GM12864 (cell line): ENCODE measurements at regions not wholly inside any gene's neighbourhood (a gene's known extent, or its start where the extent isn't known, plus 50 kb on each side); places are given as distances from the start of the nearest gene placed in this dataset.

ENCODE experiments used
- DNase-seq: peaks from one replicate; pipeline ENCODE4 v3.0.0-alpha.2; 2011; ENCODE audit warnings: low read depth
- H3K4me3 ChIP-seq: 2 replicates; pipeline ENCODE4 v1.5.1; 2011; ENCODE audit warnings: mild to moderate bottlenecking, low read depth, low read length, control low read depth
- CTCF ChIP-seq: IDR thresholded peaks from 2 replicates; pipeline ENCODE4 v1.5.1; 2011; ENCODE audit warnings: low read depth, mild to moderate bottlenecking, moderate library complexity, low read length, control low read depth, inconsistent platforms; ENCODE audit errors: missing control alignments

GRCh38 chr1:106043971-106044370, 1012.5 kb upstream of the PRMT6 start:
- TF ChIP-seq CTCF = no peak
- H3K4me3 ChIP-seq = no peak overlapping the region
- DNase-seq = no peak

GRCh38 chr1:106047210-106047609, 1009.3 kb upstream of the PRMT6 start:
- no peak for DNase-seq
- no peak for TF ChIP-seq CTCF
- H3K4me3 ChIP-seq = no peak overlapping the region

GRCh38 chr1:106049595-106049994, 1006.9 kb upstream of the PRMT6 start:
- DNase-seq = no peak
- TF ChIP-seq CTCF = no peak
- no peak overlapping the region for H3K4me3 ChIP-seq

GRCh38 chr1:106055855-106056254, 1000.6 kb upstream of the PRMT6 start:
- DNase-seq = no peak
- TF ChIP-seq CTCF = no peak
- H3K4me3 ChIP-seq = no peak overlapping the region

- no peak for TF ChIP-seq CTCF
- DNase-seq = no peak
- no peak overlapping the region for H3K4me3 ChIP-seq
Measured at GRCh38 chr1:106061586-106062495, 994.6 kb upstream of the PRMT6 start.

GRCh38 chr1:106063510-106063909, 993.0 kb upstream of the PRMT6 start:
- TF ChIP-seq CTCF = no peak
- no peak for DNase-seq
- no peak overlapping the region for H3K4me3 ChIP-seq

GRCh38 chr1:106072909-106073600, 983.4 kb upstream of the PRMT6 start:
- no peak for DNase-seq
- TF ChIP-seq CTCF = no peak

More at GRCh38 chr1:106072909-106073600, 983.4 kb upstream of the PRMT6 start:
- no peak overlapping the region for H3K4me3 ChIP-seq
